OCI-LY1 (cell line): ENCODE measurements at regions not wholly inside any gene's neighbourhood (a gene's known extent, or its start where the extent isn't known, plus 50 kb on each side); places are given as distances from the start of the nearest gene placed in this dataset.

Experiments used
- H2AFZ ChIP-seq: fragments of 200-600 bp; sonication (generic), shearing (Covaris generic); 2 replicates; pipeline ENCODE4 v1.6.0; 2014; ENCODE audit warnings: antibody characterized with exemption, mild to moderate bottlenecking, low read length
- H3F3A ChIP-seq: fragments of 200-600 bp; sonication (generic), shearing (Covaris generic); 2 replicates; pipeline ENCODE4 v1.6.0; 2014; ENCODE audit warnings: mild to moderate bottlenecking, antibody characterized with exemption, low read length, moderate library complexity; ENCODE audit not compliant: insufficient read depth
- H3K27ac ChIP-seq: fragments of 200-600 bp; sonication (generic); 2 replicates; pipeline ENCODE4 v1.5.1; 2014; ENCODE audit warnings: low read length, mixed run types, mild to moderate bottlenecking, low read depth; ENCODE audit not compliant: poor library complexity, severe bottlenecking
- H3K27me3 ChIP-seq: fragments of 200-600 bp; sonication (generic); 2 replicates; pipeline ENCODE4 v1.6.0; 2014; ENCODE audit warnings: antibody characterized with exemption, mild to moderate bottlenecking, low read length, moderate library complexity; ENCODE audit not compliant: insufficient read depth
- H3K36me3 ChIP-seq: fragments of 200-600 bp; sonication (generic); 2 replicates; pipeline ENCODE4 v1.6.1; 2014; ENCODE audit warnings: mild to moderate bottlenecking, antibody characterized with exemption, low read length, moderate library complexity, mixed read lengths; ENCODE audit not compliant: insufficient read depth
- H3K4me1 ChIP-seq: fragments of 200-600 bp; sonication (generic); 2 replicates; pipeline ENCODE4 v1.5.1; 2014; ENCODE audit warnings: mild to moderate bottlenecking, low read length, moderate library complexity; ENCODE audit not compliant: insufficient read depth, severe bottlenecking
- H3K4me2 ChIP-seq: fragments of 200-600 bp; sonication (generic), shearing (Covaris generic); 2 replicates; pipeline ENCODE4 v1.6.1; 2014; ENCODE audit warnings: low read length
- H3K4me3 ChIP-seq: fragments of 200-600 bp; sonication (generic); 2 replicates; pipeline ENCODE4 v1.5.1; 2014; ENCODE audit warnings: low read length, low read depth, mild to moderate bottlenecking, mixed read lengths; ENCODE audit not compliant: poor library complexity, severe bottlenecking
- H3K79me2 ChIP-seq: fragments of 200-600 bp; shearing (Covaris generic); 2 replicates; pipeline ENCODE4 v1.6.1; 2016; ENCODE audit warnings: mixed run types, low read length, mixed read lengths; ENCODE audit not compliant: insufficient read depth
- H3K9ac ChIP-seq: fragments of 200-600 bp; sonication (generic), shearing (Covaris generic); 2 replicates; pipeline ENCODE4 v1.6.1; 2014; ENCODE audit warnings: mild to moderate bottlenecking, low read length, mixed read lengths
- H3K9me2 ChIP-seq: fragments of 200-600 bp; sonication (generic), shearing (Covaris generic); 2 replicates; pipeline ENCODE4 v1.6.1; 2014; ENCODE audit warnings: low read depth, mild to moderate bottlenecking, low read length, mixed read lengths
- H3K9me3 ChIP-seq: fragments of 200-600 bp; shearing (Covaris generic); 2 replicates; pipeline ENCODE4 v1.6.1; 2014; ENCODE audit warnings: low read length, mixed read lengths
- H4K20me1 ChIP-seq: fragments of 200-600 bp; sonication (generic), shearing (Covaris generic); 2 replicates; pipeline ENCODE4 v1.6.0; 2016; ENCODE audit warnings: mild to moderate bottlenecking, low read length; ENCODE audit not compliant: insufficient read depth
- EZH2 ChIP-seq: fragments of 200-600 bp; sonication (generic), shearing (Covaris generic); IDR thresholded peaks from 2 replicates; pipeline ENCODE4 v1.8.0; 2017; ENCODE audit warnings: borderline replicate concordance, mixed run types, mild to moderate bottlenecking, antibody characterized with exemption, low read length, moderate library complexity, mixed read lengths
- TF ChIP-seq, protein P1 (sequence below): fragments of 200-600 bp; sonication (generic), shearing (Covaris generic); IDR thresholded peaks from 2 replicates; pipeline ENCODE4 v1.5.1; 2017; ENCODE audit warnings: mild to moderate bottlenecking, antibody characterized with exemption, low read length, moderate library complexity, mixed read lengths

GRCh38 chr7:17669204-17669603 lies 271.1 kb downstream of the SNX13 start:
- Histone ChIP-seq H3K27ac (no peak overlapping the region), H2AFZ (no peak overlapping the region), H3K36me3 (no peaks in the 10 kb centered on the region), H4K20me1 (no peaks in the 10 kb centered on the region), H3K9ac (no peak overlapping the region), H3K4me2 (no peak overlapping the region), H3K4me1 (no peaks in the 10 kb centered on the region), H3K79me2 (no peaks in the 10 kb centered on the region), H3F3A (no peaks in the 10 kb centered on the region), H3K9me3 (no peaks in the 10 kb centered on the region), H3K9me2 (no peaks in the 10 kb centered on the region), H3K4me3 (no peak overlapping the region), H3K27me3 (no peaks in the 10 kb centered on the region)
- TF ChIP-seq EZH2: no peak
- TF ChIP-seq, protein P1, sequence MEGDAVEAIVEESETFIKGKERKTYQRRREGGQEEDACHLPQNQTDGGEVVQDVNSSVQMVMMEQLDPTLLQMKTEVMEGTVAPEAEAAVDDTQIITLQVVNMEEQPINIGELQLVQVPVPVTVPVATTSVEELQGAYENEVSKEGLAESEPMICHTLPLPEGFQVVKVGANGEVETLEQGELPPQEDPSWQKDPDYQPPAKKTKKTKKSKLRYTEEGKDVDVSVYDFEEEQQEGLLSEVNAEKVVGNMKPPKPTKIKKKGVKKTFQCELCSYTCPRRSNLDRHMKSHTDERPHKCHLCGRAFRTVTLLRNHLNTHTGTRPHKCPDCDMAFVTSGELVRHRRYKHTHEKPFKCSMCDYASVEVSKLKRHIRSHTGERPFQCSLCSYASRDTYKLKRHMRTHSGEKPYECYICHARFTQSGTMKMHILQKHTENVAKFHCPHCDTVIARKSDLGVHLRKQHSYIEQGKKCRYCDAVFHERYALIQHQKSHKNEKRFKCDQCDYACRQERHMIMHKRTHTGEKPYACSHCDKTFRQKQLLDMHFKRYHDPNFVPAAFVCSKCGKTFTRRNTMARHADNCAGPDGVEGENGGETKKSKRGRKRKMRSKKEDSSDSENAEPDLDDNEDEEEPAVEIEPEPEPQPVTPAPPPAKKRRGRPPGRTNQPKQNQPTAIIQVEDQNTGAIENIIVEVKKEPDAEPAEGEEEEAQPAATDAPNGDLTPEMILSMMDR: no peak

GRCh38 chr7:17671956-17672355 lies 268.3 kb downstream of the SNX13 start:
- Histone ChIP-seq H3K79me2 (no peaks in the 10 kb centered on the region), H4K20me1 (no peaks in the 10 kb centered on the region), H3K9ac (no peak overlapping the region), H3K4me3 (no peak overlapping the region), H2AFZ (no peak overlapping the region), H3K36me3 (no peaks in the 10 kb centered on the region), H3K4me1 (no peaks in the 10 kb centered on the region), H3K4me2 (no peak overlapping the region), H3K9me2 (no peaks in the 10 kb centered on the region), H3K27me3 (no peaks in the 10 kb centered on the region), H3K27ac (no peak overlapping the region), H3F3A (no peaks in the 10 kb centered on the region), H3K9me3 (no peaks in the 10 kb centered on the region)
- no peak for TF ChIP-seq EZH2
- TF ChIP-seq, protein P1: no peak

DNA sequence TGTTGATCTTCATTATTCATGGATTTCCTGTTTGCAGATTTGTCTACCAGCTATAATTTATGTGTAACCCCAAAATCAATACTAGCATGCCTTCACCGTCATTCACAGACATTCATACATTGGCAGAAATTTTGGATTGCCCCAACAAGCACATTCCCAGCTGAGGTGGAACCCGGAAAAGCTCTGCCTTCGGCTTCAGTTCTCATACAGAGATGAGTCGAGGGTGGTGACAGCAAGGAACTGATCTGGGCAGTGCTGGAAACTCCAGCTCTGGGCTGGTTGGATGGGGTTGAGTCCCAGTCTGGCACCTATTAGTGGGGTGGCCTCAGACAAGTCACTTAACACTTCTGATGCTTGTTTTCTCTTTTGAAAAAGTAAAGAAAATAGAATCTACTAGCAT lies 267.5 kb downstream of the SNX13 start:
- Histone ChIP-seq H3K79me2 (no peaks in the 10 kb centered on the region), H3K27ac (no peak overlapping the region), H3K4me3 (no peak overlapping the region), H3K27me3 (no peaks in the 10 kb centered on the region), H3K9ac (no peak overlapping the region), H3F3A (no peaks in the 10 kb centered on the region), H3K4me1 (no peaks in the 10 kb centered on the region), H3K9me3 (no peaks in the 10 kb centered on the region), H3K4me2 (no peak overlapping the region), H3K9me2 (no peaks in the 10 kb centered on the region), H2AFZ (no peak overlapping the region), H4K20me1 (no peaks in the 10 kb centered on the region), H3K36me3 (no peaks in the 10 kb centered on the region)
- TF ChIP-seq, protein P1: no peak
- no peak for TF ChIP-seq EZH2
